ENCODE measurements at regions not wholly inside any gene's neighbourhood (a gene's known extent, or its start where the extent isn't known, plus 50 kb on each side); places are given as distances from the start of the nearest gene placed in this dataset.
A peak's percentile ranks its signal among the peaks of the same experiment; 100 is the strongest.
"Not testable (repeated sequence)": the region's sequence is repeated elsewhere in the genome, so short reads cannot be mapped to it uniquely, and the experiment has no call there.

DNA sequence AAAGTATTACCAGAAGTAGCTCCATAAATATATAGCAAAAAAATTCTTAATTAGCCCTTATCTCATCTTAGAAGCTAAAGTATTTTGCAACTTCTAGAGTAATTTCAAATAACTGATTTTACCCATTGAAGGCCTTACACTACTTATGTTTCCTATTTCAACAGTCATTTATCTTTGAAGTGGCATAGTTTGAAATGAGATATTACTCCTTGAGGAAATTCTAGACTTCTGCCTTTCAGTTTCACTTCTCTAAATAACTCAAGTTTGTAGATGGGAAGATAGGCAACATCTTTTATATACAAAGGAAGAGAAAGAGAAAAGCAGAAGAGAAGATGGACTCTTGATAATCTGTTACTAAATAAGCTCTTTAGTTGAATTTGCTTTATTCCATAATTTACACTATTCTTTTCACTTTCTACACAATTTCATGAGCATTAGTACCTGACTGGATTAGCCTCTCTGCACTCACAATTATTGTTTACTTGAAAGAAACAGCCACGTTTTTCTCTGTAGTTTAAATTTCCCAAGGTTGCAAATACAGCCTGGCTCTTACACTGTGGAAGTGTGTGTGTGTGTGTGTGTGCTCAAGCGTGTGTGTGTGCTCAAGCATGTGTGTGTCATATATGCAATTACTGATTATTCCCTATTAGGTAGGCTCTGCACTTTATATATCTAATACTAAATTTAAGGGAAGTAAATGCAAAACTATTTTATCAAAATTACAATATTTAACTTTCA lies 60.6 kb upstream of the EMB start:
- Histone ChIP-seq H3K27ac (no peak overlapping the region), H3K4me2 (no peak overlapping the region), H3K9me3 (no peaks in the 10 kb centered on the region), H3K4me3 (no peak overlapping the region), H3K4me1 (no peaks in the 10 kb centered on the region)
- DNase-seq (ENCODE audit: low read depth in 1 of 2, low spot score in 1 of 2) (no peak), ATAC-seq (no peak), FAIRE-seq (peak; percentile 32)
- WGBS (ENCODE audit: missing lambda C conversion rate), result 0% methylated on average over 2 of the region's 2 CpGs
- no peak for TF ChIP-seq HOXB13 (CRISPR knock-in tag; IDR thresholded peaks at IDR 0.05; ENCODE audit: low read depth)
- no peak for TF ChIP-seq RFX5 (IDR thresholded peaks at IDR 0.05)
- no peak for TF ChIP-seq NFE2L2 (conservative IDR thresholded peaks at IDR 0.05; ENCODE audit: low read length)
- no peak for TF ChIP-seq ZSCAN20 (CRISPR knock-in tag; IDR thresholded peaks at IDR 0.05)
- no peak for TF ChIP-seq HEYL (CRISPR knock-in tag; IDR thresholded peaks at IDR 0.05)
- no peak for TF ChIP-seq RCOR1 (IDR thresholded peaks at IDR 0.05; ENCODE audit: low read depth, low read length)
- no peak for TF ChIP-seq BHLHE40 (IDR thresholded peaks at IDR 0.05; ENCODE audit: low read depth, low read length)
- TF ChIP-seq KDM1A (IDR thresholded peaks at IDR 0.05; ENCODE audit: low read depth), result no peak
- no peak for TF ChIP-seq JUN (IDR thresholded peaks at IDR 0.05)
- no peak for TF ChIP-seq GATA3 (IDR thresholded peaks at IDR 0.05; ENCODE audit: borderline replicate concordance)
- no peak for TF ChIP-seq REST (IDR thresholded peaks at IDR 0.05)
- POLR2A ChIA-PET, result no interaction called here
- CTCF ChIA-PET, result no interaction called here

- ATAC-seq; H3K4me1 ChIP-seq; H3K27ac ChIP-seq; POLR2A ChIA-PET; DNase-seq (ENCODE audit: low read depth in 1 of 2, low spot score in 1 of 2); H3K4me2 ChIP-seq; CTCF ChIA-PET; H3K9me3 ChIP-seq; H3K4me3 ChIP-seq: not testable (repeated sequence)
- TF ChIP-seq, protein P1, sequence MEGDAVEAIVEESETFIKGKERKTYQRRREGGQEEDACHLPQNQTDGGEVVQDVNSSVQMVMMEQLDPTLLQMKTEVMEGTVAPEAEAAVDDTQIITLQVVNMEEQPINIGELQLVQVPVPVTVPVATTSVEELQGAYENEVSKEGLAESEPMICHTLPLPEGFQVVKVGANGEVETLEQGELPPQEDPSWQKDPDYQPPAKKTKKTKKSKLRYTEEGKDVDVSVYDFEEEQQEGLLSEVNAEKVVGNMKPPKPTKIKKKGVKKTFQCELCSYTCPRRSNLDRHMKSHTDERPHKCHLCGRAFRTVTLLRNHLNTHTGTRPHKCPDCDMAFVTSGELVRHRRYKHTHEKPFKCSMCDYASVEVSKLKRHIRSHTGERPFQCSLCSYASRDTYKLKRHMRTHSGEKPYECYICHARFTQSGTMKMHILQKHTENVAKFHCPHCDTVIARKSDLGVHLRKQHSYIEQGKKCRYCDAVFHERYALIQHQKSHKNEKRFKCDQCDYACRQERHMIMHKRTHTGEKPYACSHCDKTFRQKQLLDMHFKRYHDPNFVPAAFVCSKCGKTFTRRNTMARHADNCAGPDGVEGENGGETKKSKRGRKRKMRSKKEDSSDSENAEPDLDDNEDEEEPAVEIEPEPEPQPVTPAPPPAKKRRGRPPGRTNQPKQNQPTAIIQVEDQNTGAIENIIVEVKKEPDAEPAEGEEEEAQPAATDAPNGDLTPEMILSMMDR (IDR thresholded peaks at IDR 0.05), result peak; percentile 18; the same call in 1 of the 3 replicates
- FAIRE-seq, result peak; percentile 77
Measured at GRCh38 chr5:50513028-50513457, 72.0 kb upstream of the EMB start.

- ATAC-seq; H3K27ac ChIP-seq; CTCF ChIA-PET; H3K4me3 ChIP-seq; FAIRE-seq; POLR2A ChIA-PET; H3K4me1 ChIP-seq; H3K4me2 ChIP-seq; H3K9me3 ChIP-seq; DNase-seq (ENCODE audit: low read depth in 1 of 2, low spot score in 1 of 2): not testable (repeated sequence)
Measured at GRCh38 chr5:50521060-50521459, 80.0 kb upstream of the EMB start.

GRCh38 chr5:50527514-50528060 lies 86.5 kb upstream of the EMB start:
- ATAC-seq; H3K4me2 ChIP-seq; H3K4me3 ChIP-seq; H3K4me1 ChIP-seq; CTCF ChIA-PET; DNase-seq (ENCODE audit: low read depth in 1 of 2, low spot score in 1 of 2); H3K9me3 ChIP-seq; POLR2A ChIA-PET; FAIRE-seq; H3K27ac ChIP-seq: not testable (repeated sequence)
- WGBS (ENCODE audit: missing lambda C conversion rate), result 14% methylated on average over 3 of the region's 3 CpGs
